ENCODE measurements at regions not wholly inside any gene's neighbourhood (a gene's known extent, or its start where the extent isn't known, plus 50 kb on each side); places are given as distances from the start of the nearest gene placed in this dataset.

DNA sequence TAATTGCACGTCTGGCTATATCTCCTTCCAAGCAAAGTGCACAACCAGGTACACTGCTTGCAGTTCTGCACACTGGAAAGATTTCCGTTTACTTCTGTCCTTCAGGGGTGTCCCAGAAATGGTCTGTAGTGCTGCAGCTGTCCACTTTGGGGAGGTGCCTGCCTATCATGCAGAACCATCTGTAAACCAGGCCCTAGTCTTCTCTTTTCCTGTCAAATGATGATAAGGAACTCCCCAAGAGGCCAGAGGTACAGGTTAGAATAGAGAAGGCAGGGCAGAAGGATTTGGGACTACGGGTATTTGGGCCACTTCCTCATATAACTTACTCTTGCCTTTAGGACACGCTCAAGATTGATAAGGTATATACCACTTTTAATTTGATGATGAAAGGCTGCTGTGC, 746.9 kb downstream of the FAT4 start:
- POLR2A ChIA-PET: no interaction called here
- H3K9me3 Mint-ChIP-seq: peaks cover 18% of the 10 kb centered on the region; the same call in 1 of the 2 replicates
- no peak for DNase-seq (ENCODE audit: low spot score)
- H3K27ac Mint-ChIP-seq: no peak overlapping the region
- no peak for ATAC-seq
- TF ChIP-seq, protein P1, sequence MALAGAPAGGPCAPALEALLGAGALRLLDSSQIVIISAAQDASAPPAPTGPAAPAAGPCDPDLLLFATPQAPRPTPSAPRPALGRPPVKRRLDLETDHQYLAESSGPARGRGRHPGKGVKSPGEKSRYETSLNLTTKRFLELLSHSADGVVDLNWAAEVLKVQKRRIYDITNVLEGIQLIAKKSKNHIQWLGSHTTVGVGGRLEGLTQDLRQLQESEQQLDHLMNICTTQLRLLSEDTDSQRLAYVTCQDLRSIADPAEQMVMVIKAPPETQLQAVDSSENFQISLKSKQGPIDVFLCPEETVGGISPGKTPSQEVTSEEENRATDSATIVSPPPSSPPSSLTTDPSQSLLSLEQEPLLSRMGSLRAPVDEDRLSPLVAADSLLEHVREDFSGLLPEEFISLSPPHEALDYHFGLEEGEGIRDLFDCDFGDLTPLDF (CRISPR knock-in tag; IDR thresholded peaks at IDR 0.05): no peak
- TF ChIP-seq ZNF263 (CRISPR knock-in tag; IDR thresholded peaks at IDR 0.05; ENCODE audit: low read depth): no peak
- TF ChIP-seq NR3C1 (CRISPR knock-in tag; conservative IDR thresholded peaks at IDR 0.05; ENCODE audit: low read depth): no peak
- no peak for TF ChIP-seq TCF7 (CRISPR knock-in tag; IDR thresholded peaks at IDR 0.05; ENCODE audit: low read depth)
- TF ChIP-seq ETV6 (CRISPR knock-in tag; IDR thresholded peaks at IDR 0.05): no peak
- TF ChIP-seq OVOL2 (CRISPR knock-in tag; IDR thresholded peaks at IDR 0.05; ENCODE audit: borderline replicate concordance): no peak
- TF ChIP-seq, protein P2, sequence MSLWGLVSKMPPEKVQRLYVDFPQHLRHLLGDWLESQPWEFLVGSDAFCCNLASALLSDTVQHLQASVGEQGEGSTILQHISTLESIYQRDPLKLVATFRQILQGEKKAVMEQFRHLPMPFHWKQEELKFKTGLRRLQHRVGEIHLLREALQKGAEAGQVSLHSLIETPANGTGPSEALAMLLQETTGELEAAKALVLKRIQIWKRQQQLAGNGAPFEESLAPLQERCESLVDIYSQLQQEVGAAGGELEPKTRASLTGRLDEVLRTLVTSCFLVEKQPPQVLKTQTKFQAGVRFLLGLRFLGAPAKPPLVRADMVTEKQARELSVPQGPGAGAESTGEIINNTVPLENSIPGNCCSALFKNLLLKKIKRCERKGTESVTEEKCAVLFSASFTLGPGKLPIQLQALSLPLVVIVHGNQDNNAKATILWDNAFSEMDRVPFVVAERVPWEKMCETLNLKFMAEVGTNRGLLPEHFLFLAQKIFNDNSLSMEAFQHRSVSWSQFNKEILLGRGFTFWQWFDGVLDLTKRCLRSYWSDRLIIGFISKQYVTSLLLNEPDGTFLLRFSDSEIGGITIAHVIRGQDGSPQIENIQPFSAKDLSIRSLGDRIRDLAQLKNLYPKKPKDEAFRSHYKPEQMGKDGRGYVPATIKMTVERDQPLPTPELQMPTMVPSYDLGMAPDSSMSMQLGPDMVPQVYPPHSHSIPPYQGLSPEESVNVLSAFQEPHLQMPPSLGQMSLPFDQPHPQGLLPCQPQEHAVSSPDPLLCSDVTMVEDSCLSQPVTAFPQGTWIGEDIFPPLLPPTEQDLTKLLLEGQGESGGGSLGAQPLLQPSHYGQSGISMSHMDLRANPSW (CRISPR knock-in tag; conservative IDR thresholded peaks at IDR 0.05; ENCODE audit: low read depth): no peak
- no peak for TF ChIP-seq NFE2L1 (CRISPR knock-in tag; IDR thresholded peaks at IDR 0.05)
- TF ChIP-seq GRHL2 (CRISPR knock-in tag; IDR thresholded peaks at IDR 0.05; ENCODE audit: insufficient replicate concordance, severe bottlenecking): no peak
- TF ChIP-seq, protein P3, sequence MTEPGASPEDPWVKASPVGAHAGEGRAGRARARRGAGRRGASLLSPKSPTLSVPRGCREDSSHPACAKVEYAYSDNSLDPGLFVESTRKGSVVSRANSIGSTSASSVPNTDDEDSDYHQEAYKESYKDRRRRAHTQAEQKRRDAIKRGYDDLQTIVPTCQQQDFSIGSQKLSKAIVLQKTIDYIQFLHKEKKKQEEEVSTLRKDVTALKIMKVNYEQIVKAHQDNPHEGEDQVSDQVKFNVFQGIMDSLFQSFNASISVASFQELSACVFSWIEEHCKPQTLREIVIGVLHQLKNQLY (CRISPR knock-in tag; IDR thresholded peaks at IDR 0.05): no peak
- TF ChIP-seq, protein P4, sequence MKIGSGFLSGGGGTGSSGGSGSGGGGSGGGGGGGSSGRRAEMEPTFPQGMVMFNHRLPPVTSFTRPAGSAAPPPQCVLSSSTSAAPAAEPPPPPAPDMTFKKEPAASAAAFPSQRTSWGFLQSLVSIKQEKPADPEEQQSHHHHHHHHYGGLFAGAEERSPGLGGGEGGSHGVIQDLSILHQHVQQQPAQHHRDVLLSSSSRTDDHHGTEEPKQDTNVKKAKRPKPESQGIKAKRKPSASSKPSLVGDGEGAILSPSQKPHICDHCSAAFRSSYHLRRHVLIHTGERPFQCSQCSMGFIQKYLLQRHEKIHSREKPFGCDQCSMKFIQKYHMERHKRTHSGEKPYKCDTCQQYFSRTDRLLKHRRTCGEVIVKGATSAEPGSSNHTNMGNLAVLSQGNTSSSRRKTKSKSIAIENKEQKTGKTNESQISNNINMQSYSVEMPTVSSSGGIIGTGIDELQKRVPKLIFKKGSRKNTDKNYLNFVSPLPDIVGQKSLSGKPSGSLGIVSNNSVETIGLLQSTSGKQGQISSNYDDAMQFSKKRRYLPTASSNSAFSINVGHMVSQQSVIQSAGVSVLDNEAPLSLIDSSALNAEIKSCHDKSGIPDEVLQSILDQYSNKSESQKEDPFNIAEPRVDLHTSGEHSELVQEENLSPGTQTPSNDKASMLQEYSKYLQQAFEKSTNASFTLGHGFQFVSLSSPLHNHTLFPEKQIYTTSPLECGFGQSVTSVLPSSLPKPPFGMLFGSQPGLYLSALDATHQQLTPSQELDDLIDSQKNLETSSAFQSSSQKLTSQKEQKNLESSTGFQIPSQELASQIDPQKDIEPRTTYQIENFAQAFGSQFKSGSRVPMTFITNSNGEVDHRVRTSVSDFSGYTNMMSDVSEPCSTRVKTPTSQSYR (CRISPR knock-in tag; IDR thresholded peaks at IDR 0.05): no peak
- no peak for TF ChIP-seq FOXK1 (CRISPR knock-in tag; IDR thresholded peaks at IDR 0.05)
- TF ChIP-seq GABPB1 (CRISPR knock-in tag; IDR thresholded peaks at IDR 0.05): no peak
- TF ChIP-seq, protein P5, sequence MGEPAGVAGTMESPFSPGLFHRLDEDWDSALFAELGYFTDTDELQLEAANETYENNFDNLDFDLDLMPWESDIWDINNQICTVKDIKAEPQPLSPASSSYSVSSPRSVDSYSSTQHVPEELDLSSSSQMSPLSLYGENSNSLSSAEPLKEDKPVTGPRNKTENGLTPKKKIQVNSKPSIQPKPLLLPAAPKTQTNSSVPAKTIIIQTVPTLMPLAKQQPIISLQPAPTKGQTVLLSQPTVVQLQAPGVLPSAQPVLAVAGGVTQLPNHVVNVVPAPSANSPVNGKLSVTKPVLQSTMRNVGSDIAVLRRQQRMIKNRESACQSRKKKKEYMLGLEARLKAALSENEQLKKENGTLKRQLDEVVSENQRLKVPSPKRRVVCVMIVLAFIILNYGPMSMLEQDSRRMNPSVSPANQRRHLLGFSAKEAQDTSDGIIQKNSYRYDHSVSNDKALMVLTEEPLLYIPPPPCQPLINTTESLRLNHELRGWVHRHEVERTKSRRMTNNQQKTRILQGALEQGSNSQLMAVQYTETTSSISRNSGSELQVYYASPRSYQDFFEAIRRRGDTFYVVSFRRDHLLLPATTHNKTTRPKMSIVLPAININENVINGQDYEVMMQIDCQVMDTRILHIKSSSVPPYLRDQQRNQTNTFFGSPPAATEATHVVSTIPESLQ (CRISPR knock-in tag; IDR thresholded peaks at IDR 0.05): no peak
- TF ChIP-seq CREB1 (CRISPR knock-in tag; IDR thresholded peaks at IDR 0.05): no peak
- TF ChIP-seq, protein P6, sequence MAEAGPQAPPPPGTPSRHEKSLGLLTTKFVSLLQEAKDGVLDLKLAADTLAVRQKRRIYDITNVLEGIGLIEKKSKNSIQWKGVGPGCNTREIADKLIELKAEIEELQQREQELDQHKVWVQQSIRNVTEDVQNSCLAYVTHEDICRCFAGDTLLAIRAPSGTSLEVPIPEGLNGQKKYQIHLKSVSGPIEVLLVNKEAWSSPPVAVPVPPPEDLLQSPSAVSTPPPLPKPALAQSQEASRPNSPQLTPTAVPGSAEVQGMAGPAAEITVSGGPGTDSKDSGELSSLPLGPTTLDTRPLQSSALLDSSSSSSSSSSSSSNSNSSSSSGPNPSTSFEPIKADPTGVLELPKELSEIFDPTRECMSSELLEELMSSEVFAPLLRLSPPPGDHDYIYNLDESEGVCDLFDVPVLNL (CRISPR knock-in tag; IDR thresholded peaks at IDR 0.05; ENCODE audit: borderline replicate concordance, low read depth): no peak
- no peak for TF ChIP-seq CBFB (CRISPR knock-in tag; IDR thresholded peaks at IDR 0.05; ENCODE audit: low read depth)
- TF ChIP-seq, protein P7, sequence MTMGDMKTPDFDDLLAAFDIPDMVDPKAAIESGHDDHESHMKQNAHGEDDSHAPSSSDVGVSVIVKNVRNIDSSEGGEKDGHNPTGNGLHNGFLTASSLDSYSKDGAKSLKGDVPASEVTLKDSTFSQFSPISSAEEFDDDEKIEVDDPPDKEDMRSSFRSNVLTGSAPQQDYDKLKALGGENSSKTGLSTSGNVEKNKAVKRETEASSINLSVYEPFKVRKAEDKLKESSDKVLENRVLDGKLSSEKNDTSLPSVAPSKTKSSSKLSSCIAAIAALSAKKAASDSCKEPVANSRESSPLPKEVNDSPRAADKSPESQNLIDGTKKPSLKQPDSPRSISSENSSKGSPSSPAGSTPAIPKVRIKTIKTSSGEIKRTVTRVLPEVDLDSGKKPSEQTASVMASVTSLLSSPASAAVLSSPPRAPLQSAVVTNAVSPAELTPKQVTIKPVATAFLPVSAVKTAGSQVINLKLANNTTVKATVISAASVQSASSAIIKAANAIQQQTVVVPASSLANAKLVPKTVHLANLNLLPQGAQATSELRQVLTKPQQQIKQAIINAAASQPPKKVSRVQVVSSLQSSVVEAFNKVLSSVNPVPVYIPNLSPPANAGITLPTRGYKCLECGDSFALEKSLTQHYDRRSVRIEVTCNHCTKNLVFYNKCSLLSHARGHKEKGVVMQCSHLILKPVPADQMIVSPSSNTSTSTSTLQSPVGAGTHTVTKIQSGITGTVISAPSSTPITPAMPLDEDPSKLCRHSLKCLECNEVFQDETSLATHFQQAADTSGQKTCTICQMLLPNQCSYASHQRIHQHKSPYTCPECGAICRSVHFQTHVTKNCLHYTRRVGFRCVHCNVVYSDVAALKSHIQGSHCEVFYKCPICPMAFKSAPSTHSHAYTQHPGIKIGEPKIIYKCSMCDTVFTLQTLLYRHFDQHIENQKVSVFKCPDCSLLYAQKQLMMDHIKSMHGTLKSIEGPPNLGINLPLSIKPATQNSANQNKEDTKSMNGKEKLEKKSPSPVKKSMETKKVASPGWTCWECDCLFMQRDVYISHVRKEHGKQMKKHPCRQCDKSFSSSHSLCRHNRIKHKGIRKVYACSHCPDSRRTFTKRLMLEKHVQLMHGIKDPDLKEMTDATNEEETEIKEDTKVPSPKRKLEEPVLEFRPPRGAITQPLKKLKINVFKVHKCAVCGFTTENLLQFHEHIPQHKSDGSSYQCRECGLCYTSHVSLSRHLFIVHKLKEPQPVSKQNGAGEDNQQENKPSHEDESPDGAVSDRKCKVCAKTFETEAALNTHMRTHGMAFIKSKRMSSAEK (CRISPR knock-in tag; IDR thresholded peaks at IDR 0.05; ENCODE audit: borderline replicate concordance): no peak
- TF ChIP-seq KAT7 (CRISPR knock-in tag; IDR thresholded peaks at IDR 0.05; ENCODE audit: borderline replicate concordance): no peak
- CTCF ChIA-PET: no interaction called here
- no peak overlapping the region for H3K4me3 Mint-ChIP-seq
- no peaks in the 10 kb centered on the region for H3K27me3 Mint-ChIP-seq (ENCODE audit: low read depth)
- H3K4me1 Mint-ChIP-seq: peaks cover 5% of the 10 kb centered on the region; the same call in 1 of the 2 replicates
- no peaks in the 10 kb centered on the region for H3K36me3 Mint-ChIP-seq
